OCI-LY1 (cell line): ENCODE measurements at regions not wholly inside any gene's neighbourhood (a gene's known extent, or its start where the extent isn't known, plus 50 kb on each side); places are given as distances from the start of the nearest gene placed in this dataset.

Source experiments
- CTCF ChIP-seq: fragments of 200-600 bp; sonication (generic), shearing (Covaris generic); IDR thresholded peaks from 2 replicates; pipeline ENCODE4 v1.5.1; 2017; ENCODE audit warnings: mild to moderate bottlenecking, antibody characterized with exemption, low read length, moderate library complexity, mixed read lengths
- EZH2 ChIP-seq: fragments of 200-600 bp; sonication (generic), shearing (Covaris generic); IDR thresholded peaks from 2 replicates; pipeline ENCODE4 v1.8.0; 2017; ENCODE audit warnings: borderline replicate concordance, mixed run types, mild to moderate bottlenecking, antibody characterized with exemption, low read length, moderate library complexity, mixed read lengths

- TF ChIP-seq CTCF, result no peak
- TF ChIP-seq EZH2, result no peak
Observed at GRCh38 chr13:65300220-65300619, 1929.9 kb downstream of the PCDH9 start.
